K562 (cell line): ENCODE measurements at regions not wholly inside any gene's neighbourhood (a gene's known extent, or its start where the extent isn't known, plus 50 kb on each side); places are given as distances from the start of the nearest gene placed in this dataset.

Experiments used
- ATAC-seq: fragments of 200-7000 bp; cut with Tn5 transposase; 3 replicates; pipeline ENCODE4 v1.9.1; 2020; ENCODE audit warnings: moderate library complexity
- BruUV-seq: library from RNA; stranded (reverse); fragments of 400-500 nt; replicated peaks from 2 replicates; lab custom pipeline; 2021; lab: Mats Ljungman, UMichigan
- CTCF ChIA-PET: fragments of 300-600 bp; formaldehyde crosslinking; extraction: SDS; loops from one replicate; lab custom pipeline; 2021; ENCODE audit warnings: low intra/inter-chr PET ratio; lab: Yijun Ruan, JAX
- POLR2A ChIA-PET: fragments of 300-600, 350-650 bp; sonication (Branson Sonifier 250); formaldehyde crosslinking; extraction: SDS; loops from one replicate; lab custom pipeline; 2021; ENCODE audit warnings: antibody characterized with exemption, inconsistent platforms; lab: Yijun Ruan, JAX
- DNase-seq, 4 experiments: peaks; one replicate each; pipeline versions ENCODE4 v3.0.0 to v3.0.0-alpha.2; 2011 to 2018; ENCODE audit warnings: low spot score in 3 of 4, mixed read lengths in 3 of 4; ENCODE audit errors: extremely low read depth in 1 of 4
- FAIRE-seq: peaks from 2 replicates; lab custom pipeline; 2011; peaks lifted over from hg19 to GRCh38; lab: Jason Lieb, UNC
- H2AFZ ChIP-seq: 2 replicates; pipeline ENCODE4 v1.6.0; 2011; ENCODE audit warnings: low read depth, low read length, control low read depth, inconsistent platforms
- H3K27ac ChIP-seq: fragments of 200-600 bp; 3 replicates; pipeline ENCODE4 v1.8.0; 2011; ENCODE audit warnings: low read depth, mild to moderate bottlenecking, control low read depth, inconsistent platforms, low read length, moderate library complexity, mixed read lengths; ENCODE audit errors: extremely low read depth
- H3K27me3 ChIP-seq, 2 experiments: fragments of 300-600 bp in 1 of 2; 2 replicates in 1 of 2; 3 replicates in 1 of 2; pipeline versions ENCODE4 v1.6.0 to v1.8.0; 2011; ENCODE audit warnings: inconsistent platforms in 2 of 2, low read length in 2 of 2, mild to moderate bottlenecking in 1 of 2, mixed read lengths in 1 of 2, moderate library complexity in 1 of 2; ENCODE audit not compliant: control insufficient read depth in 2 of 2, insufficient read depth in 2 of 2
- H3K36me3 ChIP-seq: fragments of 300-600 bp; 3 replicates; pipeline ENCODE4 v1.8.0; 2011; ENCODE audit warnings: mild to moderate bottlenecking, low read length, inconsistent platforms; ENCODE audit not compliant: control insufficient read depth, insufficient read depth
- H3K4me1 ChIP-seq, 2 experiments: fragments of 200-600 bp in 1 of 2; replicated peaks in 1 of 2; 2 replicates in 1 of 2; 3 replicates in 1 of 2; pipeline versions ENCODE4 v1.5.1 to v1.8.0; 2011; ENCODE audit warnings: inconsistent platforms in 2 of 2, low read length in 2 of 2, mild to moderate bottlenecking in 1 of 2, mixed read lengths in 1 of 2, moderate library complexity in 1 of 2; ENCODE audit not compliant: control insufficient read depth in 2 of 2, insufficient read depth in 2 of 2
- H3K4me2 ChIP-seq: 2 replicates; pipeline ENCODE4 v1.6.1; 2011; ENCODE audit warnings: low read length, control low read depth, inconsistent platforms, mixed read lengths; ENCODE audit not compliant: insufficient read depth
- H3K4me3 ChIP-seq: fragments of 200-600 bp; sonication (generic), shearing (Covaris generic); 2 replicates; pipeline ENCODE4 v1.5.1; 2016; ENCODE audit warnings: control low read depth, inconsistent platforms
- H3K79me2 ChIP-seq: fragments of 200-600 bp; 3 replicates; pipeline ENCODE4 v1.8.0; 2011; ENCODE audit warnings: low read length, inconsistent platforms; ENCODE audit not compliant: control insufficient read depth, insufficient read depth
- H3K9ac ChIP-seq, 2 experiments: 2 replicates each; pipeline versions ENCODE4 v1.6.0 to v1.6.1; 2011; ENCODE audit warnings: low read depth in 2 of 2, low read length in 2 of 2, control low read depth in 1 of 2, inconsistent platforms in 1 of 2, mild to moderate bottlenecking in 1 of 2, mixed read lengths in 1 of 2; ENCODE audit not compliant: insufficient read depth in 1 of 2
- H3K9me1 ChIP-seq: one replicate; pipeline ENCODE4 v1.6.0; 2011; ENCODE audit warnings: inconsistent platforms, mild to moderate bottlenecking, low read length, moderate library complexity; ENCODE audit not compliant: control insufficient read depth, insufficient read depth
- H3K9me3 ChIP-seq: replicated peaks from 2 replicates; pipeline ENCODE4 v1.5.1; 2011; ENCODE audit warnings: low read depth, low read length, inconsistent platforms; ENCODE audit not compliant: control insufficient read depth, insufficient read depth
- H4K20me1 ChIP-seq: replicated peaks from 2 replicates; pipeline ENCODE4 v1.6.1; 2011; ENCODE audit warnings: low read length, inconsistent platforms, mixed read lengths; ENCODE audit not compliant: control insufficient read depth, insufficient read depth
- ATF6 ChIP-seq: sonication (generic); formaldehyde crosslinking; IDR thresholded peaks from 2 replicates; pipeline ENCODE4 v1.4.0; 2020; ENCODE audit warnings: mild to moderate bottlenecking, missing genetic modification reagents
- BRCA1 ChIP-seq, 2 experiments: fragments of 450-650 bp in 1 of 2; sonication (generic) in 1 of 2; formaldehyde crosslinking in 1 of 2; IDR thresholded peaks; 2 replicates each; pipeline versions ENCODE4 v1.5.0 to v1.6.1; 2017 to 2020; ENCODE audit warnings: mild to moderate bottlenecking in 1 of 2, missing genetic modification reagents in 1 of 2
- FUS ChIP-seq: fragments of 200-400 bp; formaldehyde crosslinking; optimal IDR thresholded peaks from 2 replicates; pipeline ENCODE3; 2017; ENCODE audit warnings: low read depth, low read length
- GATA2 ChIP-seq: sonication (generic); formaldehyde crosslinking; IDR thresholded peaks from 2 replicates; pipeline ENCODE4 v1.4.0; 2020; ENCODE audit warnings: mild to moderate bottlenecking, missing genetic modification reagents
- MTA3 ChIP-seq: fragments of 450-650 bp; formaldehyde crosslinking; IDR thresholded peaks from 2 replicates; pipeline ENCODE4 v1.6.1; 2017; ENCODE audit warnings: mild to moderate bottlenecking, borderline replicate concordance
- NFYB ChIP-seq: IDR thresholded peaks from 2 replicates; pipeline ENCODE4 v1.6.1; 2011; ENCODE audit warnings: mild to moderate bottlenecking, moderate library complexity; ENCODE audit not compliant: insufficient read length; ENCODE audit errors: extremely low read depth
- SMC3 ChIP-seq: conservative IDR thresholded peaks from 2 replicates; pipeline ENCODE4 v1.6.1; 2011; ENCODE audit warnings: low read depth, low read length, improper control_type of control experiment; ENCODE audit not compliant: insufficient read depth
- SRF ChIP-seq, 2 experiments: fragments of 250-450, 450-650 bp in 1 of 2; sonication (Bioruptor Pico) in 1 of 2; sonication (generic) in 1 of 2; formaldehyde crosslinking; IDR thresholded peaks; 2 replicates each; pipeline versions ENCODE4 v1.5.0 to v1.5.1; 2020 to 2022; ENCODE audit warnings: mild to moderate bottlenecking in 1 of 2, missing genetic modification reagents in 1 of 2
- TAF9B ChIP-seq: fragments of 450-650 bp; IDR thresholded peaks from 2 replicates; pipeline ENCODE4 v1.6.1; 2018; ENCODE audit warnings: mild to moderate bottlenecking; ENCODE audit not compliant: partially characterized antibody
- ZFP36 ChIP-seq: fragments of 150-350 bp; IDR thresholded peaks from 2 replicates; pipeline ENCODE4 v1.6.1; 2018; ENCODE audit warnings: low read length, low read depth; ENCODE audit not compliant: partially characterized antibody
- ZNF23 ChIP-seq: fragments of 250-450 bp; sonication (Bioruptor Pico); IDR thresholded peaks from 2 replicates; pipeline ENCODE4 v1.4.0; 2020; ENCODE audit warnings: mild to moderate bottlenecking
- ZNF398 ChIP-seq: fragments of 250-450 bp; sonication (Bioruptor Pico); IDR thresholded peaks from 2 replicates; pipeline ENCODE4 v1.8.0; 2021; ENCODE audit warnings: moderate library complexity, mild to moderate bottlenecking, inconsistent platforms
- WGBS: fragments of 100-300 bp; shearing (Covaris generic); methylation state at CpG from one replicate; pipeline ENCODE4 v1.1.6; 2016; ENCODE audit warnings: low coverage, mixed read lengths; ENCODE audit not compliant: insufficient coverage; ENCODE audit errors: missing lambda C conversion rate; 5-methylcytosine and 5-hydroxymethylcytosine counted together
- in situ Hi-C: fragments of 300-500 bp; cut with MboI; formaldehyde crosslinking; loops from 4 replicates; pipeline ENCODE4 v1.15.0; 2018; ENCODE audit warnings: inconsistent platforms, mixed read lengths
- intact Hi-C: fragments of 100-400 bp; cut with micrococcal nuclease; formaldehyde crosslinking; loops from 2 replicates; pipeline ENCODE4 v1.14.2; 2022
- TF ChIP-seq, protein P1 (sequence below): IDR thresholded peaks from 2 replicates; pipeline ENCODE4 v1.6.1; 2011; ENCODE audit not compliant: insufficient read length; ENCODE audit errors: extremely low read depth
- TF ChIP-seq, protein P2 (sequence below): fragments of 200-800 bp; sonication (Bioruptor generic); IDR thresholded peaks from 2 replicates; pipeline ENCODE4 v1.6.1; 2017; ENCODE audit warnings: missing genetic modification characterization, missing compliant biosample characterization

GRCh38 chr7:26065652-26066051 is 86.3 kb upstream of the NFE2L3 start:
- in situ Hi-C loops (no loop called here), intact Hi-C loops (loop anchor here (10.0 kb wide), 1 partner anchor 439 kb away; no protein-coding TSS in a partner anchor)
- POLR2A ChIA-PET, result no interaction called here
- BruUV-seq, result no TSS peak
- no peaks in the 10 kb centered on the region for H3K4me1 ChIP-seq
- no peaks in the 10 kb centered on the region for H3K9me1 ChIP-seq
- DNase-seq (no peak), ATAC-seq (no peak), FAIRE-seq (no peak)
- no peak overlapping the region for H3K4me2 ChIP-seq
- no peaks in the 10 kb centered on the region for H4K20me1 ChIP-seq
- H3K27me3 ChIP-seq, result peaks cover 13 to 21% of the 10 kb centered on the region in 2 experiments; a peak in 3 of 5 replicates
- 8% methylated on average over 5 of the region's 5 CpGs for WGBS
- H3K9me3 ChIP-seq, result no peaks in the 10 kb centered on the region
- CTCF ChIA-PET, result interaction anchor here (0.5 kb wide), 1 partner anchor 162 kb away, joined by 3 read pairs; no protein-coding TSS in a partner anchor
- no peak overlapping the region for H2AFZ ChIP-seq
- no peaks in the 10 kb centered on the region for H3K79me2 ChIP-seq
- H3K27ac ChIP-seq, result no peak overlapping the region
- H3K36me3 ChIP-seq, result no peaks in the 10 kb centered on the region
- no peak overlapping the region for H3K9ac ChIP-seq
- H3K4me3 ChIP-seq, result no peak overlapping the region
- TF ChIP-seq SRF (CRISPR knock-in tag; IDR thresholded peaks at IDR 0.05), result no peak
- TF ChIP-seq, protein P1, sequence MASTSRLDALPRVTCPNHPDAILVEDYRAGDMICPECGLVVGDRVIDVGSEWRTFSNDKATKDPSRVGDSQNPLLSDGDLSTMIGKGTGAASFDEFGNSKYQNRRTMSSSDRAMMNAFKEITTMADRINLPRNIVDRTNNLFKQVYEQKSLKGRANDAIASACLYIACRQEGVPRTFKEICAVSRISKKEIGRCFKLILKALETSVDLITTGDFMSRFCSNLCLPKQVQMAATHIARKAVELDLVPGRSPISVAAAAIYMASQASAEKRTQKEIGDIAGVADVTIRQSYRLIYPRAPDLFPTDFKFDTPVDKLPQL, result no peak
- TF ChIP-seq BRCA1 (IDR thresholded peaks at IDR 0.05), result no peak
- TF ChIP-seq BRCA1 (CRISPR knock-in tag; IDR thresholded peaks at IDR 0.05), result no peak
- TF ChIP-seq, protein P2, sequence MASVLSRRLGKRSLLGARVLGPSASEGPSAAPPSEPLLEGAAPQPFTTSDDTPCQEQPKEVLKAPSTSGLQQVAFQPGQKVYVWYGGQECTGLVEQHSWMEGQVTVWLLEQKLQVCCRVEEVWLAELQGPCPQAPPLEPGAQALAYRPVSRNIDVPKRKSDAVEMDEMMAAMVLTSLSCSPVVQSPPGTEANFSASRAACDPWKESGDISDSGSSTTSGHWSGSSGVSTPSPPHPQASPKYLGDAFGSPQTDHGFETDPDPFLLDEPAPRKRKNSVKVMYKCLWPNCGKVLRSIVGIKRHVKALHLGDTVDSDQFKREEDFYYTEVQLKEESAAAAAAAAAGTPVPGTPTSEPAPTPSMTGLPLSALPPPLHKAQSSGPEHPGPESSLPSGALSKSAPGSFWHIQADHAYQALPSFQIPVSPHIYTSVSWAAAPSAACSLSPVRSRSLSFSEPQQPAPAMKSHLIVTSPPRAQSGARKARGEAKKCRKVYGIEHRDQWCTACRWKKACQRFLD (CRISPR knock-in tag), result no peak
- TF ChIP-seq ZNF398 (CRISPR knock-in tag), result no peak
- TF ChIP-seq ATF6 (CRISPR knock-in tag), result no peak
- no peak for TF ChIP-seq SMC3
- no peak for TF ChIP-seq TAF9B
- no peak for TF ChIP-seq GATA2
- no peak for TF ChIP-seq ZNF23 (CRISPR knock-in tag)
- TF ChIP-seq ZFP36, result no peak
- no peak for TF ChIP-seq MTA3
- TF ChIP-seq FUS, result no peak
- TF ChIP-seq NFYB, result no peak
